HEK293 (cell line): ENCODE measurements at regions not wholly inside any gene's neighbourhood (a gene's known extent, or its start where the extent isn't known, plus 50 kb on each side); places are given as distances from the start of the nearest gene placed in this dataset.

ENCODE experiments used
- BCL11B ChIP-seq: fragments of 450-650 bp; formaldehyde crosslinking; IDR thresholded peaks from 2 replicates; pipeline ENCODE4 v1.5.1; 2016; ENCODE audit warnings: low read depth, missing biosample characterization, missing genetic modification characterization
- GLIS1 ChIP-seq: fragments of 450-650 bp; formaldehyde crosslinking; IDR thresholded peaks from 2 replicates; pipeline ENCODE4 v1.5.1; 2016; ENCODE audit warnings: missing biosample characterization, missing genetic modification characterization
- KLF16 ChIP-seq: fragments of 450-650 bp; formaldehyde crosslinking; IDR thresholded peaks from 2 replicates; pipeline ENCODE4 v1.5.1; 2017; ENCODE audit warnings: missing biosample characterization, missing genetic modification characterization
- MEIS1 ChIP-seq: sonication (generic); formaldehyde crosslinking; IDR thresholded peaks from 2 replicates; pipeline ENCODE4 v1.8.1; 2022; ENCODE audit warnings: missing genetic modification reagents, mild to moderate bottlenecking, borderline replicate concordance
- SETDB1 ChIP-seq: IDR thresholded peaks from one replicate; pipeline ENCODE4 v1.6.1; 2017; ENCODE audit warnings: mild to moderate bottlenecking, low read length, moderate library complexity, mixed read lengths; ENCODE audit not compliant: insufficient read length
- SP3 ChIP-seq: fragments of 450-650 bp; formaldehyde crosslinking; IDR thresholded peaks from 2 replicates; pipeline ENCODE4 v1.5.1; 2016; ENCODE audit warnings: missing biosample characterization, missing genetic modification characterization
- WT1 ChIP-seq: fragments of 450-650 bp; formaldehyde crosslinking; IDR thresholded peaks from 2 replicates; pipeline ENCODE4 v1.5.1; 2016; ENCODE audit warnings: missing biosample characterization, missing genetic modification characterization
- YY1 ChIP-seq: fragments of 450-650 bp; formaldehyde crosslinking; IDR thresholded peaks from 2 replicates; pipeline ENCODE4 v1.5.1; 2018; ENCODE audit warnings: missing biosample characterization, missing genetic modification characterization
- ZBTB20 ChIP-seq: fragments of 450-650 bp; formaldehyde crosslinking; IDR thresholded peaks from 2 replicates; pipeline ENCODE4 v1.5.1; 2016; ENCODE audit warnings: missing biosample characterization, missing genetic modification characterization
- ZEB2 ChIP-seq: fragments of 450-650 bp; formaldehyde crosslinking; IDR thresholded peaks from 2 replicates; pipeline ENCODE4 v1.5.1; 2016; ENCODE audit warnings: missing biosample characterization, missing genetic modification characterization
- ZFHX2 ChIP-seq: fragments of 450-650 bp; formaldehyde crosslinking; conservative IDR thresholded peaks from 2 replicates; pipeline ENCODE4 v1.5.1; 2016; ENCODE audit warnings: missing biosample characterization, missing genetic modification characterization
- ZFP37 ChIP-seq: fragments of 450-650 bp; formaldehyde crosslinking; IDR thresholded peaks from 2 replicates; pipeline ENCODE4 v1.5.1; 2016; ENCODE audit warnings: missing biosample characterization, missing genetic modification characterization
- ZFP69B ChIP-seq: fragments of 450-650 bp; formaldehyde crosslinking; IDR thresholded peaks from 2 replicates; pipeline ENCODE4 v1.5.1; 2016; ENCODE audit warnings: missing biosample characterization, missing genetic modification characterization
- ZNF121 ChIP-seq: fragments of 450-650 bp; formaldehyde crosslinking; IDR thresholded peaks from 2 replicates; pipeline ENCODE4 v1.5.1; 2016; ENCODE audit warnings: missing biosample characterization, missing genetic modification characterization
- ZNF138 ChIP-seq: fragments of 450-650 bp; formaldehyde crosslinking; IDR thresholded peaks from 2 replicates; pipeline ENCODE4 v1.5.1; 2016; ENCODE audit warnings: missing biosample characterization, missing genetic modification characterization, borderline replicate concordance
- ZNF2 ChIP-seq: fragments of 450-650 bp; formaldehyde crosslinking; IDR thresholded peaks from 2 replicates; pipeline ENCODE4 v1.5.1; 2016; ENCODE audit warnings: missing biosample characterization, missing genetic modification characterization
- ZNF23 ChIP-seq: fragments of 450-650 bp; formaldehyde crosslinking; IDR thresholded peaks from 2 replicates; pipeline ENCODE4 v1.5.1; 2016; ENCODE audit warnings: missing biosample characterization, missing genetic modification characterization, borderline replicate concordance
- ZNF266 ChIP-seq: fragments of 450-650 bp; formaldehyde crosslinking; IDR thresholded peaks from 2 replicates; pipeline ENCODE4 v1.5.1; 2016; ENCODE audit warnings: missing biosample characterization, missing genetic modification characterization, low read depth
- ZNF350 ChIP-seq: fragments of 450-650 bp; formaldehyde crosslinking; IDR thresholded peaks from 2 replicates; pipeline ENCODE4 v1.5.0; 2017; ENCODE audit warnings: missing biosample characterization, mild to moderate bottlenecking, missing genetic modification characterization
- ZNF37A ChIP-seq: fragments of 450-650 bp; IDR thresholded peaks from 2 replicates; pipeline ENCODE4 v1.5.1; 2018; ENCODE audit warnings: missing biosample characterization, missing genetic modification characterization
- ZNF426 ChIP-seq: fragments of 450-650 bp; formaldehyde crosslinking; IDR thresholded peaks from 2 replicates; pipeline ENCODE4 v1.5.1; 2017; ENCODE audit warnings: missing biosample characterization, missing genetic modification characterization, mild to moderate bottlenecking, inconsistent platforms, moderate library complexity
- ZNF501 ChIP-seq: fragments of 450-650 bp; formaldehyde crosslinking; IDR thresholded peaks from 2 replicates; pipeline ENCODE4 v1.5.1; 2016; ENCODE audit warnings: missing biosample characterization, missing genetic modification characterization
- ZNF549 ChIP-seq: fragments of 450-650 bp; IDR thresholded peaks from 2 replicates; pipeline ENCODE4 v1.5.1; 2018; ENCODE audit warnings: missing biosample characterization, missing genetic modification characterization, mild to moderate bottlenecking, inconsistent platforms, moderate library complexity
- ZNF654 ChIP-seq: fragments of 450-650 bp; formaldehyde crosslinking; IDR thresholded peaks from 2 replicates; pipeline ENCODE4 v1.5.1; 2016; ENCODE audit warnings: low read depth, missing biosample characterization, missing genetic modification characterization
- ZNF707 ChIP-seq: fragments of 450-650 bp; formaldehyde crosslinking; IDR thresholded peaks from 2 replicates; pipeline ENCODE4 v1.5.1; 2016; ENCODE audit warnings: missing biosample characterization, missing genetic modification characterization
- ZNF785 ChIP-seq: fragments of 450-650 bp; formaldehyde crosslinking; IDR thresholded peaks from 2 replicates; pipeline ENCODE4 v1.5.1; 2016; ENCODE audit warnings: missing biosample characterization, missing genetic modification characterization
- ZSCAN23 ChIP-seq: fragments of 450-650 bp; formaldehyde crosslinking; IDR thresholded peaks from 2 replicates; pipeline ENCODE4 v1.5.1; 2016; ENCODE audit warnings: missing biosample characterization, missing genetic modification characterization
- TF ChIP-seq, protein P1 (sequence below): fragments of 450-650 bp; IDR thresholded peaks from 2 replicates; pipeline ENCODE4 v1.5.1; 2018; ENCODE audit warnings: missing biosample characterization, mild to moderate bottlenecking, missing genetic modification characterization
- TF ChIP-seq, protein P2 (sequence below): fragments of 450-650 bp; formaldehyde crosslinking; IDR thresholded peaks from 2 replicates; pipeline ENCODE4 v1.5.1; 2016; ENCODE audit warnings: missing biosample characterization, missing genetic modification characterization
- TF ChIP-seq, protein P3 (sequence below): fragments of 450-650 bp; formaldehyde crosslinking; IDR thresholded peaks from 2 replicates; pipeline ENCODE4 v1.5.1; 2016; ENCODE audit warnings: missing biosample characterization, missing genetic modification characterization
- TF ChIP-seq, protein P4 (sequence below): fragments of 450-650 bp; formaldehyde crosslinking; IDR thresholded peaks from 2 replicates; pipeline ENCODE4 v1.5.1; 2016; ENCODE audit warnings: missing biosample characterization, missing genetic modification characterization
- TF ChIP-seq, protein P5 (sequence below): fragments of 450-650 bp; formaldehyde crosslinking; IDR thresholded peaks from 2 replicates; pipeline ENCODE4 v1.5.1; 2017; ENCODE audit warnings: missing biosample characterization, missing genetic modification characterization
- TF ChIP-seq, protein P6 (sequence below): fragments of 450-650 bp; formaldehyde crosslinking; IDR thresholded peaks from 2 replicates; pipeline ENCODE4 v1.5.1; 2017; ENCODE audit warnings: missing biosample characterization, missing genetic modification characterization

DNA sequence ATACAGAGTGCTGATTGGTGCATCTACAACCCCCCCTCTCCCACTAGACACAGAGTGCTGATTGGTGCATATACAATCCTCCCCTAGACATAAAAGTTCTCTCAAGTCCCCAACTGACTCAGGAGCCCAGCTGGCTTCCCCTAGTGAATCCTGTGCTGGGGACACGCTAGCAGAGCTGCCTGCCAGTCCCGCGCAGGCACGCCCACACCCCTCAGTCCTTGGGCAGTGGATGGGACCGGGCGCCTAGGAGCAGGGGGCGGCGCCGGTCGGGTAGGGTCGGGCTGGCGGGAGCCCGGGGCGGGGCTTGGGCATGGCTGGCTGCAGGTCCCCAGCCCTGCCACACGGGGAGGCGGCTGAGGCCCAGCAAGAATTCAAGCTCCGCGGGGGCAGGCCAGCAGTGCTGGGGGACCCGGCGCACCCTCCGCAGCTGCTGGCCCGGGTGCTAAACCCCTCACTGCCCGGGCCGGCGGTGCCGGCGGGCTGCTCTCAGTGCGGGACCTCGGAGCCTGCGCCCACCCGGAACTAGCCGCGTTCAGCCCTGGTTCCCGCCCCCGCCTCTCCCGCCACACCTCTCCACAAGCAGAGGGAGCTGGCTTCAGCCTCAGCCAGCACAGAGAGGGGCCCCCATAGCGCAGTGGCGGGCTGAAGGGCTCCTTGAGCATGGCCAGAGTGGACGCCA is 64.3 kb upstream of the DDHD1 start (continued):
- TF ChIP-seq ZNF121 (tag by site-specific recombination) (peak; percentile 70; the same call in 1 of the 2 replicates), YY1 (tag by site-specific recombination) (no peak; the same call in 1 of the 2 replicates), SP3 (peak; percentile 71), ZNF501 (tag by site-specific recombination) (peak; percentile 65; the same call in 1 of the 2 replicates), KLF16 (peak; percentile 28; the same call in 1 of the 2 replicates), ZNF138 (tag by site-specific recombination) (no peak), ZNF2 (tag by site-specific recombination) (no peak), ZNF549 (tag by site-specific recombination) (no peak), ZNF37A (no peak), BCL11B (no peak), WT1 (tag by site-specific recombination) (0 out of 2 replicates have a peak, but pooled peaks have one; percentile 12), ZNF426 (tag by site-specific recombination) (no peak), ZNF654 (tag by site-specific recombination) (no peak), SETDB1 (peak; percentile 57), ZFHX2 (tag by site-specific recombination) (peak; percentile 61), ZFP69B (no peak), ZSCAN23 (tag by site-specific recombination) (no peak), ZNF785 (tag by site-specific recombination) (no peak), ZNF350 (tag by site-specific recombination) (no peak), ZBTB20 (tag by site-specific recombination) (peak; percentile 94), ZNF707 (tag by site-specific recombination) (no peak), ZFP37 (tag by site-specific recombination) (0 out of 2 replicates have a peak, but pooled peaks have one; percentile 48), ZNF23 (tag by site-specific recombination) (no peak), ZEB2 (tag by site-specific recombination) (no peak), GLIS1 (tag by site-specific recombination) (peak; percentile 81), ZNF266 (tag by site-specific recombination) (no peak), MEIS1 (CRISPR knock-in tag) (no peak)
- TF ChIP-seq, protein P1, sequence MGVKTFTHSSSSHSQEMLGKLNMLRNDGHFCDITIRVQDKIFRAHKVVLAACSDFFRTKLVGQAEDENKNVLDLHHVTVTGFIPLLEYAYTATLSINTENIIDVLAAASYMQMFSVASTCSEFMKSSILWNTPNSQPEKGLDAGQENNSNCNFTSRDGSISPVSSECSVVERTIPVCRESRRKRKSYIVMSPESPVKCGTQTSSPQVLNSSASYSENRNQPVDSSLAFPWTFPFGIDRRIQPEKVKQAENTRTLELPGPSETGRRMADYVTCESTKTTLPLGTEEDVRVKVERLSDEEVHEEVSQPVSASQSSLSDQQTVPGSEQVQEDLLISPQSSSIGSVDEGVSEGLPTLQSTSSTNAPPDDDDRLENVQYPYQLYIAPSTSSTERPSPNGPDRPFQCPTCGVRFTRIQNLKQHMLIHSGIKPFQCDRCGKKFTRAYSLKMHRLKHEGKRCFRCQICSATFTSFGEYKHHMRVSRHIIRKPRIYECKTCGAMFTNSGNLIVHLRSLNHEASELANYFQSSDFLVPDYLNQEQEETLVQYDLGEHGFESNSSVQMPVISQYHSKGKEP (tag by site-specific recombination): no peak
- TF ChIP-seq, protein P2, sequence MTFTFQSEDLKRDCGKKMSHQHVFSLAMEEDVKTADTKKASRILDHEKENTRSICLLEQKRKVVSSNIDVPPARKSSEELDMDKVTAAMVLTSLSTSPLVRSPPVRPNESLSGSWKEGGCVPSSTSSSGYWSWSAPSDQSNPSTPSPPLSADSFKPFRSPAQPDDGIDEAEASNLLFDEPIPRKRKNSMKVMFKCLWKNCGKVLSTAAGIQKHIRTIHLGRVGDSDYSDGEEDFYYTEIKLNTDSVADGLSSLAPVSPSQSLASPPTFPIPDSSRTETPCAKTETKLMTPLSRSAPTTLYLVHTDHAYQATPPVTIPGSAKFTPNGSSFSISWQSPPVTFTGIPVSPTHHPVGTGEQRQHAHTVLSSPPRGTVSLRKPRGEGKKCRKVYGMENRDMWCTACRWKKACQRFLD: no peak
- TF ChIP-seq, protein P3, sequence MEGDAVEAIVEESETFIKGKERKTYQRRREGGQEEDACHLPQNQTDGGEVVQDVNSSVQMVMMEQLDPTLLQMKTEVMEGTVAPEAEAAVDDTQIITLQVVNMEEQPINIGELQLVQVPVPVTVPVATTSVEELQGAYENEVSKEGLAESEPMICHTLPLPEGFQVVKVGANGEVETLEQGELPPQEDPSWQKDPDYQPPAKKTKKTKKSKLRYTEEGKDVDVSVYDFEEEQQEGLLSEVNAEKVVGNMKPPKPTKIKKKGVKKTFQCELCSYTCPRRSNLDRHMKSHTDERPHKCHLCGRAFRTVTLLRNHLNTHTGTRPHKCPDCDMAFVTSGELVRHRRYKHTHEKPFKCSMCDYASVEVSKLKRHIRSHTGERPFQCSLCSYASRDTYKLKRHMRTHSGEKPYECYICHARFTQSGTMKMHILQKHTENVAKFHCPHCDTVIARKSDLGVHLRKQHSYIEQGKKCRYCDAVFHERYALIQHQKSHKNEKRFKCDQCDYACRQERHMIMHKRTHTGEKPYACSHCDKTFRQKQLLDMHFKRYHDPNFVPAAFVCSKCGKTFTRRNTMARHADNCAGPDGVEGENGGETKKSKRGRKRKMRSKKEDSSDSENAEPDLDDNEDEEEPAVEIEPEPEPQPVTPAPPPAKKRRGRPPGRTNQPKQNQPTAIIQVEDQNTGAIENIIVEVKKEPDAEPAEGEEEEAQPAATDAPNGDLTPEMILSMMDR: 0 out of 2 replicates have a peak, but pooled peaks have one; percentile 74
- TF ChIP-seq, protein P4, sequence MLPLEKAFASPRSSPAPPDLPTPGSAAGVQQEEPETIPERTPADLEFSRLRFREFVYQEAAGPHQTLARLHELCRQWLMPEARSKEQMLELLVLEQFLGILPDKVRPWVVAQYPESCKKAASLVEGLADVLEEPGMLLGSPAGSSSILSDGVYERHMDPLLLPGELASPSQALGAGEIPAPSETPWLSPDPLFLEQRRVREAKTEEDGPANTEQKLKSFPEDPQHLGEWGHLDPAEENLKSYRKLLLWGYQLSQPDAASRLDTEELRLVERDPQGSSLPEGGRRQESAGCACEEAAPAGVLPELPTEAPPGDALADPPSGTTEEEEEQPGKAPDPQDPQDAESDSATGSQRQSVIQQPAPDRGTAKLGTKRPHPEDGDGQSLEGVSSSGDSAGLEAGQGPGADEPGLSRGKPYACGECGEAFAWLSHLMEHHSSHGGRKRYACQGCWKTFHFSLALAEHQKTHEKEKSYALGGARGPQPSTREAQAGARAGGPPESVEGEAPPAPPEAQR (tag by site-specific recombination): no peak
- TF ChIP-seq, protein P5, sequence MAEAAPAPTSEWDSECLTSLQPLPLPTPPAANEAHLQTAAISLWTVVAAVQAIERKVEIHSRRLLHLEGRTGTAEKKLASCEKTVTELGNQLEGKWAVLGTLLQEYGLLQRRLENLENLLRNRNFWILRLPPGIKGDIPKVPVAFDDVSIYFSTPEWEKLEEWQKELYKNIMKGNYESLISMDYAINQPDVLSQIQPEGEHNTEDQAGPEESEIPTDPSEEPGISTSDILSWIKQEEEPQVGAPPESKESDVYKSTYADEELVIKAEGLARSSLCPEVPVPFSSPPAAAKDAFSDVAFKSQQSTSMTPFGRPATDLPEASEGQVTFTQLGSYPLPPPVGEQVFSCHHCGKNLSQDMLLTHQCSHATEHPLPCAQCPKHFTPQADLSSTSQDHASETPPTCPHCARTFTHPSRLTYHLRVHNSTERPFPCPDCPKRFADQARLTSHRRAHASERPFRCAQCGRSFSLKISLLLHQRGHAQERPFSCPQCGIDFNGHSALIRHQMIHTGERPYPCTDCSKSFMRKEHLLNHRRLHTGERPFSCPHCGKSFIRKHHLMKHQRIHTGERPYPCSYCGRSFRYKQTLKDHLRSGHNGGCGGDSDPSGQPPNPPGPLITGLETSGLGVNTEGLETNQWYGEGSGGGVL (tag by site-specific recombination): peak; percentile 66
- TF ChIP-seq, protein P6, sequence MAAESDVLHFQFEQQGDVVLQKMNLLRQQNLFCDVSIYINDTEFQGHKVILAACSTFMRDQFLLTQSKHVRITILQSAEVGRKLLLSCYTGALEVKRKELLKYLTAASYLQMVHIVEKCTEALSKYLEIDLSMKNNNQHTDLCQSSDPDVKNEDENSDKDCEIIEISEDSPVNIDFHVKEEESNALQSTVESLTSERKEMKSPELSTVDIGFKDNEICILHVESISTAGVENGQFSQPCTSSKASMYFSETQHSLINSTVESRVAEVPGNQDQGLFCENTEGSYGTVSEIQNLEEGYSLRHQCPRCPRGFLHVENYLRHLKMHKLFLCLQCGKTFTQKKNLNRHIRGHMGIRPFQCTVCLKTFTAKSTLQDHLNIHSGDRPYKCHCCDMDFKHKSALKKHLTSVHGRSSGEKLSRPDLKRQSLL (tag by site-specific recombination): no peak
